PC-3 (cell line): ENCODE measurements at regions not wholly inside any gene's neighbourhood (a gene's known extent, or its start where the extent isn't known, plus 50 kb on each side); places are given as distances from the start of the nearest gene placed in this dataset.

Experiments
- ATAC-seq: fragments of 200-7000 bp; cut with Tn5 transposase; 2 replicates; pipeline ENCODE4 v1.9.1; 2020; ENCODE audit warnings: mild to moderate bottlenecking, moderate library complexity
- BruUV-seq: library from RNA; stranded (reverse); fragments of 400-500 nt; replicated peaks from 2 replicates; lab custom pipeline; 2021; lab: Mats Ljungman, UMichigan
- CTCF ChIA-PET: fragments of 300-600 bp; sonication (Branson Sonifier 250); formaldehyde crosslinking; loops from one replicate; lab custom pipeline; 2022; ENCODE audit warnings: antibody characterized with exemption; lab: Charles Lee
- POLR2A ChIA-PET: fragments of 300-600 bp; sonication (Branson Sonifier 250); formaldehyde crosslinking; loops from one replicate; lab custom pipeline; 2022; ENCODE audit warnings: antibody characterized with exemption; ENCODE audit not compliant: unreplicated experiment; lab: Charles Lee
- DNase-seq: peaks from one replicate; pipeline ENCODE4 v3.0.0-alpha.2; 2015
- H2AFZ ChIP-seq: fragments of 300-600 bp; sonication (generic); 2 replicates; pipeline ENCODE4 v1.6.0; 2016; ENCODE audit warnings: antibody characterized with exemption, low read length
- H3F3A ChIP-seq: fragments of 300-600 bp; sonication (generic); one replicate; pipeline ENCODE4 v1.6.0; 2017; ENCODE audit warnings: antibody characterized with exemption, low read length, control low read depth, mild to moderate bottlenecking; ENCODE audit not compliant: unreplicated experiment
- H3K27ac ChIP-seq: fragments of 300-600 bp; sonication (generic); 2 replicates; pipeline ENCODE4 v1.5.1; 2016; ENCODE audit warnings: mild to moderate bottlenecking, low read length
- H3K27me3 ChIP-seq: fragments of 300-600 bp; sonication (generic); 2 replicates; pipeline ENCODE4 v1.6.1; 2016; ENCODE audit warnings: low read length, mixed read lengths
- H3K36me3 ChIP-seq: fragments of 300-600 bp; sonication (generic); 2 replicates; pipeline ENCODE4 v1.6.1; 2016; ENCODE audit warnings: low read depth, mixed run types, low read length, mixed read lengths
- H3K4me1 ChIP-seq: fragments of 300-600 bp; sonication (generic); 2 replicates; pipeline ENCODE4 v1.5.1; 2016; ENCODE audit warnings: low read length; ENCODE audit not compliant: insufficient read depth
- H3K4me2 ChIP-seq: fragments of 300-600 bp; sonication (generic); 2 replicates; pipeline ENCODE4 v1.6.0; 2016; ENCODE audit warnings: low read length
- H3K4me3 ChIP-seq: fragments of 300-600 bp; sonication (generic); 2 replicates; pipeline ENCODE4 v1.5.1; 2016; ENCODE audit warnings: mild to moderate bottlenecking, low read length, mixed read lengths
- H3K79me2 ChIP-seq: fragments of 300-600 bp; sonication (generic); 2 replicates; pipeline ENCODE4 v1.6.1; 2017; ENCODE audit warnings: low read length, mixed read lengths
- H3K9ac ChIP-seq: fragments of 300-600 bp; sonication (generic); 2 replicates; pipeline ENCODE4 v1.6.0; 2016; ENCODE audit warnings: mild to moderate bottlenecking, low read length
- H3K9me2 ChIP-seq: fragments of 300-600 bp; sonication (generic); replicated peaks from 2 replicates; pipeline ENCODE4 v1.6.1; 2016; ENCODE audit warnings: mixed run types, low read length, mixed read lengths
- H3K9me3 ChIP-seq: fragments of 300-600 bp; sonication (generic); 2 replicates; pipeline ENCODE4 v1.6.1; 2016; ENCODE audit warnings: low read length, mixed read lengths
- H4K20me1 ChIP-seq: fragments of 300-600 bp; sonication (generic); 2 replicates; pipeline ENCODE4 v1.6.1; 2016; ENCODE audit warnings: low read length, mixed read lengths
- CTCF ChIP-seq: fragments of 300-600 bp; sonication (generic); conservative IDR thresholded peaks from 2 replicates; pipeline ENCODE4 v1.5.1; 2017; ENCODE audit warnings: antibody characterized with exemption, low read depth, mild to moderate bottlenecking, low read length
- EZH2 ChIP-seq: fragments of 300-600 bp; sonication (generic); IDR thresholded peaks from one replicate; pipeline ENCODE4 v1.6.1; 2017; ENCODE audit warnings: antibody characterized with exemption, mild to moderate bottlenecking, low read length; ENCODE audit not compliant: unreplicated experiment
- EZH2phosphoT487 ChIP-seq: fragments of 300-600 bp; sonication (generic); IDR thresholded peaks from 2 replicates; pipeline ENCODE4 v1.6.1; 2018; ENCODE audit warnings: mild to moderate bottlenecking, antibody characterized with exemption, low read length, borderline replicate concordance
- intact Hi-C: fragments of 100-400 bp; cut with micrococcal nuclease; formaldehyde crosslinking; loops from 2 replicates; pipeline ENCODE4 v1.9.0; 2023

- H3K9me2 ChIP-seq: no peaks in the 10 kb centered on the region
- no peak overlapping the region for H3K9ac ChIP-seq
- no peaks in the 10 kb centered on the region for H3K36me3 ChIP-seq
- BruUV-seq: no TSS peak
- peak overlapping the region; percentile 28; the same call in 1 of the 2 replicates for H3K4me2 ChIP-seq
- H4K20me1 ChIP-seq: no peaks in the 10 kb centered on the region
- ATAC-seq: peak; percentile 69
- no peak overlapping the region for H3K4me3 ChIP-seq
- no peaks in the 10 kb centered on the region for H3F3A ChIP-seq
- H3K79me2 ChIP-seq: no peaks in the 10 kb centered on the region
- POLR2A ChIA-PET: interaction anchor here (0.6 kb wide), 1 partner anchor 98 kb away, joined by 5 read pairs; no protein-coding TSS in a partner anchor
- no peak for TF ChIP-seq EZH2
- TF ChIP-seq EZH2phosphoT487: no peak
- no peak for TF ChIP-seq CTCF
- H3K4me1 ChIP-seq: peaks cover 27% of the 10 kb centered on the region
- peak overlapping the region; percentile 40 for H3K27ac ChIP-seq
- intact Hi-C loops: no loop called here
- no peaks in the 10 kb centered on the region for H3K27me3 ChIP-seq
- H3K9me3 ChIP-seq: no peaks in the 10 kb centered on the region
- no peak overlapping the region for H2AFZ ChIP-seq
- peak; percentile 68 for DNase-seq
- CTCF ChIA-PET: no interaction called here
Measured at GRCh38 chr15:57878573-57878972, 172.1 kb downstream of the POLR2M start.

DNA sequence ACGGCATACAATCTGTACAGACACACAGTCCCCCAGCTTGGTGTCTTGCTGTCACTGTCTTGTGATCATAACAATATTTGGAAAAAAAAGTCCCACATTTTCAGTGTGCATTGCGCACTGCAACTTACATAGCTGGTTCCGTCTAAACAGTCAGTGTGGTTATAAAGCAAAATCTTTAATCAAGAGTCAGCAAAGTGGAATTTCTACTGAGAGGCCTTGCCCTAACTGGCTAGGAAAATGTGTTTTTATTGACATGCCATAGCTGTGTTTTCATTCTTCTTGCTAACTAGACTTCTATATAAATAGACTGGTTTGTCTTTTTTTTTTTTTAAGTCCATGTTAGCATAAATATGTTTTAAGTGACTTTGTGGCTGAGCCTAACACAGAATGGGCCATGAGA lies 174.8 kb downstream of the POLR2M start:
- no peaks in the 10 kb centered on the region for H3K79me2 ChIP-seq
- H3K4me1 ChIP-seq: peaks cover 14% of the 10 kb centered on the region; the same call in 1 of the 2 replicates
- no TSS peak for BruUV-seq
- no peaks in the 10 kb centered on the region for H3K27me3 ChIP-seq
- H3K4me3 ChIP-seq: no peak overlapping the region
- H3K27ac ChIP-seq: no peak overlapping the region
- CTCF ChIA-PET: interaction anchor here (0.5 kb wide), 1 partner anchor 130 kb away, joined by 9 read pairs; no protein-coding TSS in a partner anchor
- H3K9ac ChIP-seq: no peak overlapping the region
- H3K4me2 ChIP-seq: no peak overlapping the region
- TF ChIP-seq EZH2phosphoT487: no peak
- no peaks in the 10 kb centered on the region for H3K9me2 ChIP-seq
- intact Hi-C loops: no loop called here
- no peak overlapping the region for H2AFZ ChIP-seq
- no peaks in the 10 kb centered on the region for H3K36me3 ChIP-seq
- no peak for ATAC-seq
- POLR2A ChIA-PET: no interaction called here
- no peaks in the 10 kb centered on the region for H4K20me1 ChIP-seq
- DNase-seq: no peak
- H3F3A ChIP-seq: no peaks in the 10 kb centered on the region
- no peaks in the 10 kb centered on the region for H3K9me3 ChIP-seq

DNA sequence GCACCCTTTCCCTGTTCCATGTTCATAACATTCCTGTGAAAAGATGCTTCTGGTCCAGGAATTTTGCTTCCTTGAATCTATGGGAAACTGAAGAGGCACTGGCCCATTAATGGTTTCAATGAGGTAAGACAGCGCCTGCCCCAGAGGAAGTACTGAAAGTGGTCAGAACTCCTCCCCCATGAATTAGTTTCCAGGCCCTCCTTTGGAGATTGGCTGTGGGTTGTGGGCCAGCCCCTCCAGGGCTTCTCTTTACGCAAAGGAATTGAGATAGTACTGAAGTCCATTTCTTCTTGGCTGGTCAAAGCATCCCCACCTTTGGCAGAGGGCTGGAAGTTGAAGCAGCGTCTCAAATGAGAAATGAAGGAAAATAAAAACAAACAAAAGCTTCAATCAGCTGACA lies 175.5 kb downstream of the POLR2M start:
- no peaks in the 10 kb centered on the region for H3K79me2 ChIP-seq
- no peaks in the 10 kb centered on the region for H3K9me2 ChIP-seq
- no peaks in the 10 kb centered on the region for H3F3A ChIP-seq
- no peak overlapping the region for H3K4me3 ChIP-seq
- no peak for ATAC-seq
- CTCF ChIA-PET: interaction anchor here (0.5 kb wide), 1 partner anchor 131 kb away, joined by 9 read pairs; no protein-coding TSS in a partner anchor
- DNase-seq: no peak
- no peak overlapping the region for H2AFZ ChIP-seq
- POLR2A ChIA-PET: no interaction called here
- intact Hi-C loops: no loop called here
- H4K20me1 ChIP-seq: no peaks in the 10 kb centered on the region
- no peaks in the 10 kb centered on the region for H3K36me3 ChIP-seq
- BruUV-seq: no TSS peak
- H3K4me1 ChIP-seq: peaks cover 14% of the 10 kb centered on the region; the same call in 1 of the 2 replicates
- TF ChIP-seq EZH2 (no peak), CTCF (no peak), EZH2phosphoT487 (no peak)
- H3K27me3 ChIP-seq: no peaks in the 10 kb centered on the region
- no peaks in the 10 kb centered on the region for H3K9me3 ChIP-seq
- no peak overlapping the region for H3K4me2 ChIP-seq
- H3K9ac ChIP-seq: no peak overlapping the region
- no peak overlapping the region for H3K27ac ChIP-seq
